GM12872 (cell line): ENCODE measurements at regions not wholly inside any gene's neighbourhood (a gene's known extent, or its start where the extent isn't known, plus 50 kb on each side); places are given as distances from the start of the nearest gene placed in this dataset.

Experiments
- CTCF ChIP-seq: IDR thresholded peaks from 3 replicates; pipeline ENCODE4 v1.5.1; 2011; ENCODE audit warnings: low read depth, mild to moderate bottlenecking, low read length, moderate library complexity; ENCODE audit not compliant: insufficient read depth

DNA sequence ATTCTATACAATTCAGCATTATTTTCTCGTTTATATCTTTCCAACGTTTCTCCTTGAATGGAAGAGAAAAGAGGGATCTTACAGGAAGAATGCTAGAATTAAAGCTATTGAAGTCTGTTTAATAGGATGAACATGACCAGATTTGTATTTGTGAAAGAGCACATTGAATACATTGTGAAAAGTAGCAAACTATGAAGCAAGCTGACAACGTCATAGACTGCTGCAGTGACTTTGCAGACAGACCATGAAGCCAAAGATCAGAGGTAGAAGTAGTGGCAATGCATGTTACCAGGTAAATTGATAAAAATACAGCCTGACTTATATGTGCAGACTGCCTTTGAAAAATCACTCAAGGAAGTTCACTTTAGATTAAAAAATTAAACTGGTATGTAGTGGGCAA, 146.1 kb downstream of the RASSF9 start:
- TF ChIP-seq CTCF, result no peak

DNA sequence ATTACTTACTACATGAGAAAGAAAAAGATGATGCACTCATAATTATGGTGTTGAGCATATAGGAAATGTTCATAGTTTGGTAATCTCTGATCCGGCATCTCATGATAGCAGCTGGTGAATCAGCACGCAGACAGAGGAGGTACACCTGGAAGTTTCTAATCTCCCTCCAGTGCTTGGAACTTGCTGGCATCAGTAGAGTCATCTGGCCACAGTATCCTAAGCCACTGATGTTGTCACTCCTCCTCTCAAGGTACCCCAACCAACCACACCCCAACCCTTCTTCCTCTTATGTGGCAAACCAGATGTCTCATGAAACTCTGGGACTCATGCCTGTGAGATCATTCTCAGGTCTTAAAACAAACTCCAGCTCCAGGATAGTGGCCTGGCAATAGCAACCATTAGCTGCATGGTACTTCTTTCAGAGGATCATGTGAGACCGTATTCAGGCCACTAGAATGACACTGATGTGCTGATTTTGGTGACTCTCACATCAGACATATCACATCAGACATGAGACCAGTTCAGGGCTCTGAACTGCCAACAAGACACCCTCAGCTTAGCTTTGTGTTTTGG, 143.0 kb downstream of the RASSF9 start:
- no peak for TF ChIP-seq CTCF

DNA sequence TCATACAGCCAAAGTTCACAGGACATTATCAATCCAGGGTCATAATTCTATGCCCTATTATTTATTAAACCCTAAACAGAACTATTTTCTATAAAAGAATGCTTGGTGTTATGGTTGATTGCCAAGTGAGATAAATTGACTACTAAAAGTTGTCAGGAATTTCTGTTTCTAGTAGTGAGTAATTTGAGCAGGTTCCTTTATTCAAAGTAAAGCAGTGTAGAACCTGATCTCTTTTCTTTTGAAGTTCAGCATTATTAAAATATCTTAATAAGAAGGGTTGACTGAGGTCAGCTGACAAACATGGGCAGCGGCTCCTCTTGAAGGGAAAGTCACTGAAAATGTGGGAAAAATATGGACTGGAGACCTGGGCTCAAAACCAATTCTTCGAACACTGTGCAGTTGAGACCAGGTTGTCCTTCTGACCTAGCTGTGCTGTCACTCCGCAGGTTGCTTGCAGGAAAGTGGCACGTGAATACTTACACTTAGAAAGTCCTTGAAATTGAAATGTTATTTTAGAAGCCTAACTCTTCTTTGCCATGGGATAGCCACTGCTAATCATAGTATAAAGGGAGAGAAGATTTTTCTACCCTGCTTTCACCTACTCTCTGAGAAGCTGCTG, 141.0 kb downstream of the RASSF9 start:
- no peak for TF ChIP-seq CTCF

DNA sequence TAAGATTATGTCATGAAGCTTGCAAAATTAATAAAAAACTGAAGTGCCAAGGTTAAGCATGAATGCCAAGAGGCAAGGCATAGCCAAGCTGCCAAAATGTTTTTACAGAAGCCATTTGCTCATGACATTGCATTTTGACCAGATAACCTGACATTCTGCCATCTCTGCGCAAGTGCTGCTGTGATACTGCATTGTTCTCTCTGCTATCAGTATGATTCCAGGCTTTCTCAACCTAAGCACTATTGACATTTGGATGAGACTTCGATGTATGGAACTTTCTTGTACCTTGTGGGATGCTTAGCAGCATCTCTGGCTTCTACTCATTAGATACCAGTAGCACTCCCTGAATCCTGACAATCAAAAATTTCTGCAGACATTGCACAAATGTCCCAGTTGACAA, 139.2 kb downstream of the RASSF9 start:
- TF ChIP-seq CTCF, result no peak

DNA sequence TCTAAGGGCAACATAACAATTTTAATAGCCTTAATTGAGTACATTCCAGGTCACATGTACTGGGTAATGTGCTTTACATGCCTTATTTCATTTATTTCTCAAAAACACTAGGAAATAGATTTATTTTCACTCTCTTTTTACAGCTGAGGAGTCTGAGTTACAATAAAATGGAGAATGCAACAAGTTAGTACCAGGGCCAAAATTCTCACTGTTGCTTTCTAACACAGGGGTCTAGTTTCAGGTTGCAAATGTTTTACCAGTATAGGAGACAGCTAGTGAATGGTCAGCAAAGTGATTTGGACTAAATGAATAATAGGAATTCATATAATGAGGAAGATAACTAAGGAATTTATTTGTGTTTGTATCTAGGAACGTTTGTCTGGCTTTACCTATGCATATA, 137.3 kb downstream of the RASSF9 start:
- TF ChIP-seq CTCF, result no peak

GRCh38 chr12:85708775-85709174, 127.4 kb downstream of the RASSF9 start:
- no peak for TF ChIP-seq CTCF

DNA sequence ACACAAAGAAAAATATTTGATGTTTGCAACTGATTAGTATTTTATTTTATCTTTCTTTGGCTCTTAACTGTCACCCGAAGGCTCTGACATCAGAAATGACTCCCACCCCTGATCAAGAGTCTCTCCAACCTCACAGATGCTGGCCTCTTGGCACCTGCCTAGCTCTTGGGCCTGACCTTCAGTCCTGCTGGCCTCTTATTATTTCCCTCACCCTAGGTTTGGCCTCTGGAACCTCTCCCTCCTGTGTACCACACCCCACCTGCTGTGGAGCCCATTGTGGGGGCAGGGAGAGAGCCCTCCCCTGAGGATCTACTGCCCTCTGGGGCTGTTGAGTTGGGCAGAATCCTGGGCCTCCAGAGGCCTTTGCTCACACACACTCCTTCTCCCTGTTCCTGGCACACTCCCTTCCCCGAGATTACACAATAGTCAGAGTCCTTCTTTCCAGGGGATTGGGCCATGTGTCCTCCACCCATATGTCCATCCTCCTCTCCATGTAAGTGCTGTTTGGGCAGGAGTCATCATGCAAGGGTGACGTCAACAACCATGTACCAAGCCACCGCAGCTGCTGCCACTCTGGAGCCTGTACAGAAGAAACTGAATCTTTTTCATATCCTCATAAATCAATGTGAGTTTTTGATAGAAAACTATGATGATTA, 124.3 kb downstream of the RASSF9 start:
- no peak for TF ChIP-seq CTCF
